Right lung (tissue), 2 donors: ENCODE measurements at regions not wholly inside any gene's neighbourhood (a gene's known extent, or its start where the extent isn't known, plus 50 kb on each side); places are given as distances from the start of the nearest gene placed in this dataset.

ENCODE experiments used
- DNase-seq, 2 donors: peaks; one replicate each; pipeline ENCODE4 v3.0.0-alpha.2; 2013

GRCh38 chr14:80146941-80147340 lies 64.4 kb downstream of the DIO2 start:
- no peak for DNase-seq

- no peak for DNase-seq
Measured at GRCh38 chr14:80136358-80136757, 74.9 kb downstream of the DIO2 start.

GRCh38 chr14:80135305-80136088 lies 75.8 kb downstream of the DIO2 start:
- no peak for DNase-seq

GRCh38 chr14:80134321-80134720 lies 77.0 kb downstream of the DIO2 start:
- DNase-seq: no peak

GRCh38 chr14:80133457-80133856 lies 77.8 kb downstream of the DIO2 start:
- no peak for DNase-seq

- DNase-seq: no peak
Measured at GRCh38 chr14:80127466-80127865, 83.8 kb downstream of the DIO2 start.

- DNase-seq: no peak
Measured at GRCh38 chr14:80124794-80125193, 86.5 kb downstream of the DIO2 start.

GRCh38 chr14:80117876-80118275 lies 93.4 kb downstream of the DIO2 start:
- no peak for DNase-seq

- no peak for DNase-seq
Measured at GRCh38 chr14:80116157-80116556, 95.1 kb downstream of the DIO2 start.

- peak in 1 of 2 donors; percentile 5 for DNase-seq
Measured at GRCh38 chr14:80110721-80111120, 100.6 kb downstream of the DIO2 start.

- DNase-seq: no peak
Measured at GRCh38 chr14:80109055-80109454, 102.2 kb downstream of the DIO2 start.

- DNase-seq: no peak
Measured at GRCh38 chr14:80108430-80108829, 102.9 kb downstream of the DIO2 start.

- no peak for DNase-seq
Measured at GRCh38 chr14:80105488-80105994, 105.8 kb downstream of the DIO2 start.

GRCh38 chr14:80101835-80102234 lies 109.5 kb downstream of the DIO2 start:
- DNase-seq: no peak

- DNase-seq: no peak
Measured at GRCh38 chr14:80100681-80101080, 110.6 kb downstream of the DIO2 start.

- DNase-seq: no peak
Measured at GRCh38 chr14:80095623-80096022, 115.7 kb downstream of the DIO2 start.

GRCh38 chr14:80087411-80087810 lies 123.9 kb downstream of the DIO2 start:
- DNase-seq: no peak

GRCh38 chr14:80084196-80084595 lies 127.1 kb downstream of the DIO2 start:
- DNase-seq: no peak

GRCh38 chr14:80080601-80081000 lies 130.7 kb downstream of the DIO2 start:
- DNase-seq: no peak

- DNase-seq: peak; percentile 6 to 9
Measured at GRCh38 chr14:80078501-80078900, 132.8 kb downstream of the DIO2 start.

- DNase-seq: no peak
Measured at GRCh38 chr14:80077262-80077661, 134.0 kb downstream of the DIO2 start.

GRCh38 chr14:80074900-80075574 lies 136.3 kb downstream of the DIO2 start:
- DNase-seq: no peak

- DNase-seq: no peak
Measured at GRCh38 chr14:80059041-80059440, 152.3 kb downstream of the DIO2 start.

- DNase-seq: no peak
Measured at GRCh38 chr14:80056497-80056801, 154.9 kb downstream of the DIO2 start.
